ENCODE measurements at regions not wholly inside any gene's neighbourhood (a gene's known extent, or its start where the extent isn't known, plus 50 kb on each side); places are given as distances from the start of the nearest gene placed in this dataset.

- TF ChIP-seq, protein P1, sequence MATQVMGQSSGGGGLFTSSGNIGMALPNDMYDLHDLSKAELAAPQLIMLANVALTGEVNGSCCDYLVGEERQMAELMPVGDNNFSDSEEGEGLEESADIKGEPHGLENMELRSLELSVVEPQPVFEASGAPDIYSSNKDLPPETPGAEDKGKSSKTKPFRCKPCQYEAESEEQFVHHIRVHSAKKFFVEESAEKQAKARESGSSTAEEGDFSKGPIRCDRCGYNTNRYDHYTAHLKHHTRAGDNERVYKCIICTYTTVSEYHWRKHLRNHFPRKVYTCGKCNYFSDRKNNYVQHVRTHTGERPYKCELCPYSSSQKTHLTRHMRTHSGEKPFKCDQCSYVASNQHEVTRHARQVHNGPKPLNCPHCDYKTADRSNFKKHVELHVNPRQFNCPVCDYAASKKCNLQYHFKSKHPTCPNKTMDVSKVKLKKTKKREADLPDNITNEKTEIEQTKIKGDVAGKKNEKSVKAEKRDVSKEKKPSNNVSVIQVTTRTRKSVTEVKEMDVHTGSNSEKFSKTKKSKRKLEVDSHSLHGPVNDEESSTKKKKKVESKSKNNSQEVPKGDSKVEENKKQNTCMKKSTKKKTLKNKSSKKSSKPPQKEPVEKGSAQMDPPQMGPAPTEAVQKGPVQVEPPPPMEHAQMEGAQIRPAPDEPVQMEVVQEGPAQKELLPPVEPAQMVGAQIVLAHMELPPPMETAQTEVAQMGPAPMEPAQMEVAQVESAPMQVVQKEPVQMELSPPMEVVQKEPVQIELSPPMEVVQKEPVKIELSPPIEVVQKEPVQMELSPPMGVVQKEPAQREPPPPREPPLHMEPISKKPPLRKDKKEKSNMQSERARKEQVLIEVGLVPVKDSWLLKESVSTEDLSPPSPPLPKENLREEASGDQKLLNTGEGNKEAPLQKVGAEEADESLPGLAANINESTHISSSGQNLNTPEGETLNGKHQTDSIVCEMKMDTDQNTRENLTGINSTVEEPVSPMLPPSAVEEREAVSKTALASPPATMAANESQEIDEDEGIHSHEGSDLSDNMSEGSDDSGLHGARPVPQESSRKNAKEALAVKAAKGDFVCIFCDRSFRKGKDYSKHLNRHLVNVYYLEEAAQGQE (IDR thresholded peaks at IDR 0.05; ENCODE audit: insufficient read depth in 1 of 2, low read depth in 2 of 2, low read length in 2 of 2): no peak
- TF ChIP-seq POLR2AphosphoS5 (IDR thresholded peaks at IDR 0.05; ENCODE audit: low read depth, low read length): no peak
- no peak for TF ChIP-seq SIN3A (IDR thresholded peaks at IDR 0.05; ENCODE audit: borderline replicate concordance, insufficient read depth, low read length)
- TF ChIP-seq TAF1 (IDR thresholded peaks at IDR 0.05; ENCODE audit: borderline replicate concordance, insufficient read depth, low read length): no peak
- no peak for TF ChIP-seq FOXP2 (optimal IDR thresholded peaks at IDR 0.05; ENCODE audit: borderline replicate concordance, extremely low read depth, extremely low read length, insufficient read depth)
Observed at GRCh38 chr17:73895157-73895556, 250.9 kb upstream of the SDK2 start.

Measured in PFSK-1 (cell line).